Left cardiac atrium (tissue), 4 donors: ENCODE measurements at regions not wholly inside any gene's neighbourhood (a gene's known extent, or its start where the extent isn't known, plus 50 kb on each side); places are given as distances from the start of the nearest gene placed in this dataset.
A peak's percentile ranks its signal among the peaks of the same experiment; 100 is the strongest.

Experiments
- ATAC-seq, 2 donors: fragments of 200-7000 bp; cut with Tn5 transposase; one replicate each; pipeline ENCODE4 v1.9.1; 2020; ENCODE audit warnings: mild to moderate bottlenecking in 2 of 2, moderate library complexity in 2 of 2
- DNase-seq: peaks from one replicate; pipeline ENCODE4 v3.0.0-alpha.2; 2020
- intact Hi-C, 2 donors: fragments of 100-400 bp; cut with DNase I; formaldehyde crosslinking; loops; one replicate each; pipeline versions ENCODE4 v1.14.1 to v1.15.1; 2022 to 2023
- donor health status: DM: no; HTN: yes; CAD: no.
- donor health status: DM: no; HTN: yes; CAD: no; lungs with severe emphysema.
- donor health status: DM: yes; HTN: yes; CAD: no.
- donor health status: Dilated cardiomyopathy.

GRCh38 chr4:147365396-147365795, 115.5 kb upstream of the EDNRA start:
- no peak for ATAC-seq
- DNase-seq = no peak
- intact Hi-C loops = loop anchor here in 1 of 2 donors (10.0 kb wide), 1 partner anchor 119 kb away; the partner anchor contains the start of gene EDNRA

- intact Hi-C loops = loop anchor here in 1 of 2 donors (10.0 kb wide), 1 partner anchor 119 kb away; the partner anchor contains the start of gene EDNRA
- DNase-seq (no peak), ATAC-seq (no peak)
Observed at GRCh38 chr4:147366164-147366563, 114.7 kb upstream of the EDNRA start.

- ATAC-seq (no peak), DNase-seq (no peak)
- intact Hi-C loops = loop anchor here in 1 of 2 donors (10.0 kb wide), 1 partner anchor 117 kb away; the partner anchor contains the start of gene EDNRA
Observed at GRCh38 chr4:147367891-147368290, 113.0 kb upstream of the EDNRA start.

- DNase-seq (no peak), ATAC-seq (no peak)
- intact Hi-C loops = loop anchor here in 1 of 2 donors (10.0 kb wide), 1 partner anchor 116 kb away; the partner anchor contains the start of gene EDNRA
Observed at GRCh38 chr4:147368948-147369347, 111.9 kb upstream of the EDNRA start.

GRCh38 chr4:147370473-147370872, 110.4 kb upstream of the EDNRA start:
- intact Hi-C loops = no loop called here
- ATAC-seq = peak in 1 of 2 donors; percentile 25

GRCh38 chr4:147370881-147371280, 110.0 kb upstream of the EDNRA start:
- no peak for DNase-seq
- no peak for ATAC-seq
- intact Hi-C loops = no loop called here

More at GRCh38 chr4:147370473-147370872, 110.4 kb upstream of the EDNRA start:
- no peak for DNase-seq

GRCh38 chr4:147371661-147372060, 109.2 kb upstream of the EDNRA start:
- DNase-seq (no peak), ATAC-seq (no peak)
- intact Hi-C loops = no loop called here

GRCh38 chr4:147378780-147379179, 102.1 kb upstream of the EDNRA start:
- intact Hi-C loops = no loop called here
- ATAC-seq (no peak), DNase-seq (no peak)

GRCh38 chr4:147381749-147382148, 99.1 kb upstream of the EDNRA start:
- ATAC-seq = no peak
- intact Hi-C loops = no loop called here
- DNase-seq = no peak

- ATAC-seq (no peak), DNase-seq (no peak)
- intact Hi-C loops = no loop called here
Observed at GRCh38 chr4:147388018-147388417, 92.9 kb upstream of the EDNRA start.

- DNase-seq (no peak), ATAC-seq (no peak)
- intact Hi-C loops = no loop called here
Observed at GRCh38 chr4:147396105-147396504, 84.8 kb upstream of the EDNRA start.

- DNase-seq = no peak
- no peak for ATAC-seq
- intact Hi-C loops = no loop called here
Observed at GRCh38 chr4:147398556-147398955, 82.3 kb upstream of the EDNRA start.

GRCh38 chr4:147400721-147401120, 80.2 kb upstream of the EDNRA start:
- intact Hi-C loops = loop anchor here in 1 of 2 donors (10.0 kb wide), 1 partner anchor 54 kb away; no protein-coding TSS in a partner anchor
- DNase-seq (no peak), ATAC-seq (no peak)

- DNase-seq = no peak
- intact Hi-C loops = loop anchor here in 1 of 2 donors (10.0 kb wide), 1 partner anchor 54 kb away; no protein-coding TSS in a partner anchor
- no peak for ATAC-seq
Observed at GRCh38 chr4:147401221-147401620, 79.7 kb upstream of the EDNRA start.

- ATAC-seq = no peak
- no peak for DNase-seq
- intact Hi-C loops = loop anchor here in 1 of 2 donors (10.0 kb wide), 1 partner anchor 47 kb away; no protein-coding TSS in a partner anchor
Observed at GRCh38 chr4:147407261-147408045, 73.4 kb upstream of the EDNRA start.

GRCh38 chr4:147408189-147408588, 72.7 kb upstream of the EDNRA start:
- intact Hi-C loops = loop anchor here in 1 of 2 donors (10.0 kb wide), 1 partner anchor 47 kb away; no protein-coding TSS in a partner anchor
- no peak for DNase-seq
- ATAC-seq = peak; percentile 74 to 90

- no peak for DNase-seq
- ATAC-seq = peak in 1 of 2 donors; percentile 43
- intact Hi-C loops = loop anchor here in 1 of 2 donors (10.0 kb wide), 1 partner anchor 45 kb away; no protein-coding TSS in a partner anchor
Observed at GRCh38 chr4:147409350-147409749, 71.5 kb upstream of the EDNRA start.

GRCh38 chr4:147418226-147418625, 62.7 kb upstream of the EDNRA start:
- DNase-seq (no peak), ATAC-seq (no peak)
- intact Hi-C loops = no loop called here

GRCh38 chr4:147421456-147421855, 59.4 kb upstream of the EDNRA start:
- intact Hi-C loops = no loop called here
- no peak for DNase-seq
- no peak for ATAC-seq

GRCh38 chr4:147423229-147423628, 57.7 kb upstream of the EDNRA start:
- no peak for ATAC-seq
- intact Hi-C loops = no loop called here
- no peak for DNase-seq
